IMR-90 (cell line): ENCODE measurements at regions not wholly inside any gene's neighbourhood (a gene's known extent, or its start where the extent isn't known, plus 50 kb on each side); places are given as distances from the start of the nearest gene placed in this dataset.

Experiments
- ATAC-seq: fragments of 200-7000 bp; cut with Tn5 transposase; 2 replicates; pipeline ENCODE4 v1.9.1; 2020; ENCODE audit warnings: low read depth, mild to moderate bottlenecking, moderate library complexity
- BruUV-seq: library from RNA; stranded (reverse); fragments of 400-500 nt; replicated peaks from 2 replicates; lab custom pipeline; 2021; lab: Mats Ljungman, UMichigan
- CTCF ChIA-PET: fragments of 300-600 bp; formaldehyde crosslinking; extraction: SDS; loops from one replicate; lab custom pipeline; 2021; ENCODE audit warnings: antibody characterized with exemption; lab: Yijun Ruan, JAX
- POLR2A ChIA-PET: fragments of 300-600 bp; sonication (Branson Sonifier 250); formaldehyde crosslinking; loops from one replicate; lab custom pipeline; 2022; ENCODE audit warnings: antibody characterized with exemption; ENCODE audit not compliant: unreplicated experiment; lab: Charles Lee
- DNase-seq: peaks from one replicate; pipeline ENCODE4 v3.0.0; 2013
- H2AFZ ChIP-seq: replicated peaks from 2 replicates; pipeline ENCODE3; 2013; ENCODE audit warnings: low read length, mild to moderate bottlenecking; ENCODE audit not compliant: poor library complexity
- H2AK5ac ChIP-seq: 2 replicates; pipeline ENCODE4 v1.6.1; 2013; ENCODE audit warnings: low read depth, low read length, inconsistent platforms
- H2AK9ac ChIP-seq: replicated peaks from 2 replicates; pipeline ENCODE3; 2013; ENCODE audit warnings: mild to moderate bottlenecking, low read depth, low read length, moderate library complexity; ENCODE audit not compliant: poor library complexity
- H2BK120ac ChIP-seq: 2 replicates; pipeline ENCODE4 v1.6.1; 2013; ENCODE audit warnings: low read depth, low read length, inconsistent platforms
- H2BK15ac ChIP-seq: 3 replicates; pipeline ENCODE4 v1.6.1; 2013; ENCODE audit warnings: low read depth, low read length, inconsistent platforms
- H2BK20ac ChIP-seq: 2 replicates; pipeline ENCODE4 v1.6.1; 2013; ENCODE audit warnings: low read depth, mild to moderate bottlenecking, inconsistent platforms, low read length, moderate library complexity
- H2BK5ac ChIP-seq: 2 replicates; pipeline ENCODE4 v1.6.1; 2013; ENCODE audit warnings: mild to moderate bottlenecking, low read depth, low read length, inconsistent platforms; ENCODE audit not compliant: poor library complexity, severe bottlenecking
- H3K14ac ChIP-seq: replicated peaks from 2 replicates; pipeline ENCODE4 v1.6.1; 2013; ENCODE audit warnings: low read depth, low read length, inconsistent platforms
- H3K18ac ChIP-seq: 2 replicates; pipeline ENCODE4 v1.6.1; 2013; ENCODE audit warnings: low read depth, low read length, control low read depth
- H3K23ac ChIP-seq: 2 replicates; pipeline ENCODE4 v1.6.1; 2013; ENCODE audit warnings: low read depth, low read length, inconsistent platforms
- H3K27ac ChIP-seq: 2 replicates; pipeline ENCODE4 v1.5.1; 2013; ENCODE audit warnings: mild to moderate bottlenecking, control low read depth, low read length; ENCODE audit not compliant: insufficient read depth
- H3K27me3 ChIP-seq: 2 replicates; pipeline ENCODE4 v1.6.1; 2013; ENCODE audit warnings: low read length; ENCODE audit not compliant: control insufficient read depth, insufficient read depth
- H3K36me3 ChIP-seq: 2 replicates; pipeline ENCODE4 v1.6.1; 2013; ENCODE audit warnings: low read length, mixed read lengths; ENCODE audit not compliant: control insufficient read depth, insufficient read depth
- H3K4ac ChIP-seq: 2 replicates; pipeline ENCODE4 v1.6.1; 2013; ENCODE audit warnings: low read depth, low read length, inconsistent platforms
- H3K4me1 ChIP-seq: 2 replicates; pipeline ENCODE4 v1.6.1; 2013; ENCODE audit warnings: low read length, mixed read lengths; ENCODE audit not compliant: control insufficient read depth, insufficient read depth
- H3K4me2 ChIP-seq: 2 replicates; pipeline ENCODE4 v1.6.1; 2013; ENCODE audit warnings: low read depth, mild to moderate bottlenecking, control low read depth, low read length, moderate library complexity
- H3K4me3 ChIP-seq: 2 replicates; pipeline ENCODE4 v1.5.1; 2013; ENCODE audit warnings: low read depth, mild to moderate bottlenecking, control low read depth, low read length, moderate library complexity; ENCODE audit not compliant: insufficient read depth
- H3K56ac ChIP-seq: 2 replicates; pipeline ENCODE4 v1.6.1; 2013; ENCODE audit warnings: low read length, inconsistent platforms; ENCODE audit not compliant: insufficient read depth; ENCODE audit errors: extremely low read depth
- H3K79me1 ChIP-seq, 2 experiments: 2 replicates each; pipeline ENCODE4 v1.6.1; 2013; ENCODE audit warnings: low read length in 2 of 2, inconsistent platforms in 1 of 2, low read depth in 1 of 2
- H3K9ac ChIP-seq: 2 replicates; pipeline ENCODE4 v1.6.1; 2013; ENCODE audit warnings: low read depth, low read length, control low read depth
- H3K9me1 ChIP-seq: 2 replicates; pipeline ENCODE4 v1.6.1; 2013; ENCODE audit warnings: low read length, inconsistent platforms; ENCODE audit not compliant: insufficient read depth
- H3K9me3 ChIP-seq: 2 replicates; pipeline ENCODE4 v1.6.1; 2013; ENCODE audit warnings: low read length; ENCODE audit not compliant: control insufficient read depth, insufficient read depth
- H4K20me1 ChIP-seq: 2 replicates; pipeline ENCODE4 v1.6.1; 2013; ENCODE audit warnings: low read length, inconsistent platforms; ENCODE audit not compliant: insufficient read depth
- H4K5ac ChIP-seq: 2 replicates; pipeline ENCODE4 v1.6.1; 2013; ENCODE audit warnings: mild to moderate bottlenecking, low read depth, low read length, control low read depth
- H4K8ac ChIP-seq, 2 experiments: 2 replicates each; pipeline ENCODE4 v1.6.1; 2013; ENCODE audit warnings: low read depth in 2 of 2, low read length in 2 of 2, control low read depth in 1 of 2, inconsistent platforms in 1 of 2
- H4K91ac ChIP-seq: 2 replicates; pipeline ENCODE4 v1.6.1; 2013; ENCODE audit warnings: low read depth, low read length, inconsistent platforms; ENCODE audit not compliant: insufficient read depth
- POLR2A ChIP-seq: IDR thresholded peaks from 2 replicates; pipeline ENCODE4 v1.6.1; 2012; ENCODE audit warnings: mild to moderate bottlenecking, low read depth, low read length
- WGBS, 2 experiments: methylation state at CpG; one replicate each; pipeline versions ENCODE4 v1.1.5 to v1.1.7; 2013; ENCODE audit warnings: missing lambda C conversion rate in 2 of 2; ENCODE audit not compliant: insufficient read length in 1 of 2; ENCODE audit errors: extremely low coverage in 2 of 2; 5-methylcytosine and 5-hydroxymethylcytosine counted together
- dilution Hi-C: fragments of 300-500 bp; cut with HindIII; formaldehyde crosslinking; loops from one replicate; pipeline ENCODE4 v1.14.3; 2018; ENCODE audit warnings: low sequenced_read_pairs; ENCODE audit not compliant: unreplicated experiment
- in situ Hi-C: fragments of 300-500 bp; cut with MboI; formaldehyde crosslinking; loops from 3 replicates; pipeline ENCODE4 v1.14.3; 2019; ENCODE audit warnings: low sequenced_read_pairs, inconsistent platforms, mixed read lengths
- intact Hi-C: fragments of 100-400 bp; cut with micrococcal nuclease; formaldehyde crosslinking; loops from 2 replicates; pipeline ENCODE4 v1.10.0; 2022
- TF ChIP-seq, protein P1 (sequence below): fragments of 150-350 bp; IDR thresholded peaks from 2 replicates; pipeline ENCODE4 v1.6.1; 2016; ENCODE audit warnings: low read depth, mild to moderate bottlenecking, low read length, moderate library complexity, borderline replicate concordance

DNA sequence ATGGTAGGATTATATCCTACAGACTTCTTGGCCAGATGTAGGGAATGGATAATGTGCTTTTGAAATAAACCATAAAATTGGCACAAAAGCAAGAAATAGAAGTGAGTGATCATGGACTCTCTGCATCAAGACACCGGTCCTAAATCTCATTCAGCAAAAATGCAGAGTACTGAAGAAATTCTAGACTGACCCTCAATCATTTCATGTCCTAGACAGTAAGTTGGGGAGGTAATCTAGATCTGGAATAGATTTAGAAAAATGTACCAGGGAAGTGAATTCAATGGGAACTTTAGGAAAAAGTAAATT lies 69.7 kb upstream of the ADTRP start:
- Histone ChIP-seq H3K27ac (no peak overlapping the region), H3K23ac (no peak overlapping the region), H2BK5ac (no peak overlapping the region), H4K8ac (0 out of 4 replicates have a peak overlapping the region, but pooled peaks of 1 of the 2 experiments have one; percentile 21), H3K27me3 (no peaks in the 10 kb centered on the region), H4K20me1 (no peaks in the 10 kb centered on the region), H3K9me1 (0 out of 2 replicates have a peak, but pooled peaks cover 3% of the 10 kb centered on the region), H2BK20ac (no peak overlapping the region), H2AK9ac (no peak overlapping the region), H2BK15ac (no peak overlapping the region), H3K36me3 (no peaks in the 10 kb centered on the region), H3K79me1 (no peaks in the 10 kb centered on the region), H3K4ac (no peak overlapping the region; the same call in 1 of the 2 replicates), H2AK5ac (no peak overlapping the region), H3K18ac (peak overlapping the region; percentile 66; the same call in 1 of the 2 replicates), H2AFZ (no peak overlapping the region), H2BK120ac (no peak overlapping the region), H3K4me2 (no peak overlapping the region), H4K91ac (no peak overlapping the region), H3K9ac (no peak overlapping the region), H3K9me3 (no peaks in the 10 kb centered on the region), H3K4me1 (peaks cover 7% of the 10 kb centered on the region), H3K56ac (0 out of 2 replicates have a peak overlapping the region, but pooled peaks have one; percentile 56), H3K4me3 (no peak overlapping the region), H3K14ac (0 out of 2 replicates have a peak overlapping the region, but pooled peaks have one; percentile 14), H4K5ac (no peak overlapping the region)
- BruUV-seq, result no TSS peak
- ChIA-PET CTCF (no interaction called here), POLR2A (no interaction called here)
- TF ChIP-seq, protein P1, sequence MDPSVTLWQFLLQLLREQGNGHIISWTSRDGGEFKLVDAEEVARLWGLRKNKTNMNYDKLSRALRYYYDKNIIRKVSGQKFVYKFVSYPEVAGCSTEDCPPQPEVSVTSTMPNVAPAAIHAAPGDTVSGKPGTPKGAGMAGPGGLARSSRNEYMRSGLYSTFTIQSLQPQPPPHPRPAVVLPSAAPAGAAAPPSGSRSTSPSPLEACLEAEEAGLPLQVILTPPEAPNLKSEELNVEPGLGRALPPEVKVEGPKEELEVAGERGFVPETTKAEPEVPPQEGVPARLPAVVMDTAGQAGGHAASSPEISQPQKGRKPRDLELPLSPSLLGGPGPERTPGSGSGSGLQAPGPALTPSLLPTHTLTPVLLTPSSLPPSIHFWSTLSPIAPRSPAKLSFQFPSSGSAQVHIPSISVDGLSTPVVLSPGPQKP, result no peak
- no peak for TF ChIP-seq POLR2A
- dilution Hi-C loops, result no loop called here
- in situ Hi-C loops, result no loop called here
- no peak for ATAC-seq
- peak; percentile 35 for DNase-seq
- no CpG with 5 or more reads among the region's 1 CpG for WGBS, 2 experiments
- intact Hi-C loops, result loop anchor here (5.0 kb wide), 1 partner anchor 76 kb away; no protein-coding TSS in a partner anchor
